Inferior parietal cortex (tissue), 1 donor: ENCODE measurements at regions not wholly inside any gene's neighbourhood (a gene's known extent, or its start where the extent isn't known, plus 50 kb on each side); places are given as distances from the start of the nearest gene placed in this dataset.
"Not testable (repeated sequence)": the region's sequence is repeated elsewhere in the genome, so short reads cannot be mapped to it uniquely, and the experiment has no call there.

Experiments used
- DNase-seq: peaks from one replicate; pipeline ENCODE4 v3.0.0-alpha.2; 2016; ENCODE audit errors: extremely low spot score

DNA sequence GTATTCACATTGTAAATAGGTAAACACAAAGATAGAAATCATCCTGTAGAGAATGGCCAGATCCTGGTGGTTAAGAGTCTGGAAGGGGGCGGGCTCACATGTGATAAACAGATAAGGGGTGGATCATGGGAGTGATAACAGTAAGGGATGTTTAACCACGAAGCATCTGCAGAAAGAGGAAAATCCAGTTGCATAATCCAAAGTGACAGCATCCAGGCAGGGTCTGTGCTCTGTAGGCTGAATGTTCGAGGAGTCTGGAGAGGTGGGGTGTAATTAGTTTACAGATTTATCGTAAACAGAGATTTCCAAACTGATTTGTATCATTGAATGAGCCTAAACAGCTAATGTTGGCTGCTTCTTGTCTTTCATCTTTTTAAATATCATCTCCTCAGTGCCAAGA, 1009.8 kb upstream of the SLIT2 start:
- no peak for DNase-seq

DNA sequence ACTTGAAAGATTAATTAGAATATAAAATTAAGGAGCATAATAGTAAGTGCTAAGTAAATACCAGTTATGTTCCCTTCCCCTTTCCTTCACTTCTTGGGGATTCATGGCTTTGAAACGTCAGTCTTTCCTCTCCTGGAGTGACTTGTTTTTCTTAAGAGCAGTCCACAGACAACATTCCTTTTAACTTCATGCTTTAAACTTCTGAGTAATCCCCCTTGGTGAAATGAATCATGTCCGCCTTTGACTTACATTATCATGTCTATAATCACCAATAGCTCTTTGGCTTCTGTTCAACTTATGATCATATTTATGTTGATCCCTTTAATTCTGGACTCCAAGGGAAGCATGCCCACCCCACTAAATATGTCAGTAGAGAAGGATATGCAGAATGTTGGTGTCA, 1012.1 kb upstream of the SLIT2 start:
- DNase-seq = no peak

DNA sequence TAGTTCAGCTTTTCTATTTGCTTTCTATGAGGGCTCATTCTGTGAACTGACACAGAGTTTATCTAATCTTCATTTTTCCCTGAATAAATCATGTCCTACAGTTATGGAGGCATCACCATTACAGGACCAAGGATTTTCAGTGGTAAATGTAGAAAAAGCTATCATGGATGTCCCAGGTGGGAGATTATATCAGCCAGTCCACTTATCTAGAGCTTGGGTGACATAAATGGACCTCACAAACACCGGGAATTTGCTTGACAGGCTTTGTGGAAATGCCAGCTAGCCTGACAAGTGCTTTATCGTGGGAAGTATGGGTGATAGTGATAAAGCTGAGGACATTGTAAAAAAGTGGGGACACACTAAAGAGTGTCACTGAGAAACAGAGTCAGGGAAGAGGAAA, 1015.2 kb upstream of the SLIT2 start:
- no peak for DNase-seq

DNA sequence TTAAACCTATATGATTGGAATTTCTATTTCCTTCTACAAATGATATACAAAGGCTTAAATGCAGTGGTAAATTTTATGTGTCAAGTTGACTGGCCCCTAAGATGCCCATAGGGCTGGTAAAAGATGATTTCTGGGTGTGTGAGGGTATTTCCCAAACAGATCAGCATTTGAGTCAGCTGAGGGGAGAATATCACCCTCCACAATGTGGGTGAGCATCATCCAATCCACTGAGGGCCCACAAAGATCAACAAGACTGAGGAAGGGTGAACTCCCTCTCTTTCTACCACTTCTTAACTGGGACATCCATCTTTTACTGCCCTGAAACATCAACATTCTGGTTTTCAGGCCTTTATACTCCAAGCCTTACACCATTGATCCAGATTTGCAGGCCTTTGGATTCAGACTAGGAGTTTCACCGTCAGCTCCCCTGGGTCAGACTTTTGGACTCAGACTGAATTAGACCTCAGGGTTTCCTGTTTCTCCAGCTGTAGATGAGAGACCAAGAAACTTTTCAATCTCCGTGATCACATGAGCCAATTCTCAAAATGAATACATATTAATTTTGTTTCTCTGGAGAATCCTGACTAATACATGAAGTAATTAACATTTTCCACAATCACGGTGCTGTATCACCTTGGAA, 1020.7 kb upstream of the SLIT2 start:
- DNase-seq = no peak

DNA sequence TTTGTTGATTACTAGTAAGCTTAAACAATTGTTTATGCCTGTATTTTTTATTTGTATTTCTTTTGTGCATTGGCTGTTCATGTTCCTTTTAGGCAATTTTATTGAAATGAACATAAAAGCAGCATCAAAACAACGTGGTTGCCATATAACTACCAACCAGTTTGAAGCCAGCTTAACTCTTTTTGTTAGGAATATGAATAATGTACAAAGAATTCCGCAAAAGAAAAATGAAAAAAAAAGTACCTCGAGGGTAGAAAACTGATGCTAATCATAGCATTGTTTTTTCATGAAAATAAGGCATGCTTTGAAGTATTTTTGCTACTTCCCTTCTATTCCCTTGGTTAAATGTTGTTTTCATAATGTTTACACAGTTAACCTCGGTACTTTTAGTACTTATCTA, 1024.0 kb upstream of the SLIT2 start:
- DNase-seq = no peak

DNA sequence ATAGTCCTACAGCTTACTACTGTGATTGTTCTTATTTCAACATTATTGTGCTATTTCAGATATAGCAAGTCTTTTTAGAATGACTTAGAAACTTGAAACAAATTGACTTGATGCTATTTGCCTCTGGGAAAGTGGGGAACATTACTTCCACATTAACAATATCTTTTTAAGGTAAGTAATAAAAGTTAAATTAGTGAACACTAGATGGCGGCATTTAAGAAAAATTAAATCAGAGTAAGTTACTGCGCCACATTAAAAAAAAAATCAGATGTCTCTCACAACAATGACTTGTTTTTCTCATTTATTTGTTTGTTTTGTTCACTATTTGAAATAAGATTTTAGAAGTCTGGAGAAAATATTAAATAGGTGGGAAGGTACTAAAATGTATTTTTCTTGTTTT, 1026.9 kb upstream of the SLIT2 start:
- peak; percentile 67 for DNase-seq

DNA sequence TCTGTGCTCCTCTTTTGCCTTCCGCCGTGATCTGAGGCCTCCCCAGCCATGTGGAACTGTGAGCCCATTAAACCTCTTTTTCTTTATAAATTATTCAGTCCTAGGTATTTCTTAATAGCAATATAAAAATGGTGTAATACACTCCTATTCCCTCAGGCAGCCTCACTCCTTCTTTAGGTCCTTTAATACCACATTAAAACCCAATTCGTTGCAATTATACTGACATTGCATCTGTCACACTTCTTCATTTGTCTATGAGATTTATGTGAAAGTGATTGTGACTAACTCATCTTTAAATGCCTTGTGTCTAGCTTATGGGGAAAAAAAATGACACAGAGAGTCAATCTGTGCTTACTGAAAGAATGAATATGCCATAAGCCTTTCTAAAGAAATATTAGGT, 1035.2 kb upstream of the SLIT2 start:
- no peak for DNase-seq

DNA sequence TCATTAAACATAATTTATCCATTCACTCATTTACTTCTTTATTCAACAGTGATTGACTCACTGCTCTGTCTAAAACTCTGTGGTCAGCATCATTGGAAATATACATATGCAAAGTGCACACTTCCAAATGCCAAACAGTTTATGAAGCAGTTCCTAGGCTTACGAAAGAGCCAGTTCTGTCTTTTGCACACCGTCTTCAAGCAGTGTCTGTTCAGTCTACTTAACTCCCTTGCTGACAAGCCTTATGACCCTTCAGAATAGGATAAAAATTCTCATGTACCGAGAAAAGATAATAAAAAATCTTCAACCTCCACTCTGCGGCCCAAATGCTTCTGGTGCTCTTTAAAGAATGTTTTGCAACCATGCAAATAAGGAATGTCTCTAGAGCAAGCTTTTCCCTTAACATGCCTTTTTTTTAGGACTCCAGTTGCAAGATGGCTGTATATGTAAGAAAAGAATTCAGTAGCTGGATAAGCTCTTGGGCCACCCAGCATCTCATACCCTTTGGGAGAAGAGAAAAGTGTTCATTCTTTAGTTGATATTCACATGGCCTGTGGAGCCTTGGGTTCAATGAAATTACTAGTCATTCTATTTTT, 1037.0 kb upstream of the SLIT2 start:
- DNase-seq = no peak

DNA sequence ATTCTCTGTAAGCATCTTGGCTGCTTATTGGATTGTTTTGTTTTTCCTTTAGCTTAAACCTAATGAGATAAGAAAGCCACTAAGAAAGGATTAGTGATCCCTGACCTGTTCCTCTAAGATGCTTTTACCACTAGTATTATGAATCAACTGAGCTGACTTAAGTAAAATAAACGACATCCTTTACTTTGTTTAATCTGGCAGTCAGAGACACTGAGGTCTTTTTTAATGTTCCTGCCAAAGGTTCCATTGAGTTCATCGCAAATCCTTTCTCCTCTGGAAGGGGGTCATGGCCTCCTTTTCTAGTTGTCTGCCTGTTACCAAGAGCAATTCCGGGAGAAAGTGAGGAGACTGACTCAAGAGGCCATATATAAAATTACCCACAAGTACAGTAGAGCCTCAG, 1038.3 kb upstream of the SLIT2 start:
- no peak for DNase-seq

DNA sequence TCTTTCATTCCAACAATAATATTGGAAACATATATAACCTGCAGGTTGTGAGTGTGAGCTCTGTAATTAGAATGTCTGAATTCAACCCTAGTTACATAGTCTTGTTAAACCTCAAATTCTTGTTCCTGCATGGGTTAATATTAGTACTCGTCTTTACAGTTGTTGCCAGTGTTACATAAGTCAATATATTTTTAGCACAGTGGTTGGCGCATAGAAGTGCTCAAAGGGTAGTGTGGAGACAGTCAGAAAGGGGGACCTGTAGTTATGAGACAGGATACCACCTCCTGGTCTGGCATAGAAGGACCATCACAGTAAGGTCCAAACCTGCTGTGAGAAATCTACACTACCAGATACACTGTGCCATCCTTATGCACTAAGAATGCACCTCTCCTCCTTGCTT, 1045.9 kb upstream of the SLIT2 start:
- no peak for DNase-seq

DNA sequence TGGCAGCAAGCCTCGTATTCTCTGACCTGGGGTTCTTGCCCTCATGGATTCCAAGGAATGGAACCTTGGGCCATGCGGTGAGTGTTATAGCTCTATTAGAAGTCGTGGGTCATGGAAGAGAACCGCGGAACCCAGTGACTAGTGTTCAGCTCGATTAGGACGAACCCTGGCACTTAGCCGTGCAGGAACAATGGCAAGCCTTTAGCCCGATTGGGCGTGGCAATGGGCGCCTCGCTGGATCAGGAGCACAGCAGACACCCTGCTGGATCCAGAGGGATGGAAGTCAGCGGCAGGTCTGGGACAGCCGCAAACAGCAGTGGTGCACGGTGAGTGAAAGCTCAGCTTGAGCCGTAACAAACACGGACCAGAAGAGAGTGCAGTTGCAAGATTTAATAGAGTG, 1053.9 kb upstream of the SLIT2 start:
- not testable (repeated sequence) for DNase-seq

DNA sequence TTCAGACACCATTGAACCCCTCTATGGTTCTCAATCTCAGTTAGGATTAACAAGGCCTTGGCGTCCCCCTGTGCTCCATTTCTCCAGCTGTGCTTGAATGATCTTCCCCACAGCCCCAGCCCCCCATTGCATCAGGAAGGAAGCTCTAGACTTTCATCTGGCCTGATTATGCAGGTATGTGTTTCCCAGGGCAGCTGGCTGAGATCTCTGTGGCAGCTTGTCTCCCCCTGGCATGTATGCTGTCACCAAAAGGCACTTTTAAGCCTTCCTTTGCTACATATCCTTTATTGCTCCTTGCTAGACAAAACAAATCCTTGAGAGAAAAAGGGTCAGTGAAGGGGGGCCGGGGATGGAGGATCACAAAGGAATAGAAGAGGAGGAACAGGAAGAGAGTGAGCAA, 1056.0 kb upstream of the SLIT2 start:
- no peak for DNase-seq

DNA sequence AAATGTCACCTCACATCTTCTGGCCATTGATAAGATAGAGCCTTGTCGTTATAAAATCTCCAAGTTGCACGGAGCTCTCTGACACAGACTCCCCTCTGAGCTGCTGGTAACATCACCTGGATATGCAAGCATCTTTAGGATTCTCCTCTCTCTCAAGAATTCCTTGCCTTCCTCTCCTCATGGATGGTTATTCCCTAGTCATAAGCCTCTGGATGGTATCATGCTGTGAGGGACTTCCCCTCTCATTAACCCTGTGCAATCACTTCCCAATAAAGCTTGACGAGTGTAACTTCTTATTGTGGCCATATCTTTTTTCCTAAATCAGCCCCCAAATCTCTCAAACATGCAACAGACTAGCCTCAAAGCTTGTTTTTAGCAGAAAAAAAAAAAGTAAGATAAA, 1057.0 kb upstream of the SLIT2 start:
- no peak for DNase-seq

DNA sequence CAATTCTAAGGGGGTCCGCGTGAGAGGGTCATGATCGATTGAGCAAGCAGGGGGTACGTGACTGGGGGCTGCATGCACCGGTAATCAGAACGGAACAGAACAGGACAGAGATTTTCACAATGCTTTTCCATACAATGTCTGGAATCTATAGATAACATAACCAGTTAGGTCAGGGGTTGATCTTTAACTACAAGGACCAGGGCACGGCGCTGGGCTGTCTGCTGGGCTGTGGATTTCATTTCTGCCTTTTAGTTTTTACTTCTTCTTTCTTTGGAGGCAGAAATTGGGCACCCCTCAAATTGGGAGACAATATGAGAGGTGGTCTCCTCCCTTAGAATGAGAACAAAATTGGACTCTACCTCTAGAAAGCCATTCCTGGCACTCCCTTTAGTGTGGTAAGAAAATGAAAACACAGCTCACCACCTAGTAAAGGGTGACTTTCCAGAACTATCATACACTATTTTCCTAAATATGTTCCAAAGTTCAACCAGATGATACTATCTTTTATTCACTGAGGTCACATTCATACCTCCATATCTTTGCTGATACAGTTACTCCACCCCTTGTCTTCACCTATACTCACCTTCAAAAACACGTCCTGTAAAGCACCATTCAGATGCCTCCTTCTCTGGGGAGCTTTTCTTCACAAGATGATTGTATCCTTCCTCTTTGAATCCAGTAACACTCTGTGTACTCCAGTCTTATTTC, 1058.3 kb upstream of the SLIT2 start:
- no peak for DNase-seq

DNA sequence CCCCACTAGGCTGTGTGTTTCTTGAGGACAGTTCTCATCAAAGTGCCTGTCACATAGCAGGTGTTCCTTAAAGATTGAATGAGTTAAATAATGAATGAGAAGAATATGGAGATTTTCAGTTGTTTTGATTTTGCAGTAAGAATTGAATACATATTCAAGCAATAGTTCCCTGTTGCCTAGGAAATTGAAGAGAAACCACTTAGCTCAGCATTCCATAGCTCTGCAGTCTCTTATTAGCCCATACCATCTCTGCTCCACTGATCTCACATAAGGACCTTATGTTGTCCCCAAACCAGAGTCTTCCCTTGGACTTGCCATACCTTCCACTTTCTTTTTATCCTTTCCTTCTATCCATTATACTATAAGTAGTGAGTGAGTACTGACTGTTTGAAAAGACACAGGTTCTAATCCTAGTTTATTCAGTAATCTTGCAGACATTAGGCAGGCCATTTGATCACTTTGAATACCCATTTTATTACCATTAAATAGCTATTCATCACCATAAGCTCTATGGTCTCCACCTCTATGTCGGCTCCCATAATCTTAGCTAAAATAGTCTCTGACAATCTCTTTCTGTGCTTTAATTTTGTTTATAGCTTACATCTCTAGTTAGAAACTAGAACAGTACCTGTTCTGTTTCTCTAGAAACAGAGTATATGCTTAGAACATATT, 1059.6 kb upstream of the SLIT2 start:
- no peak for DNase-seq

DNA sequence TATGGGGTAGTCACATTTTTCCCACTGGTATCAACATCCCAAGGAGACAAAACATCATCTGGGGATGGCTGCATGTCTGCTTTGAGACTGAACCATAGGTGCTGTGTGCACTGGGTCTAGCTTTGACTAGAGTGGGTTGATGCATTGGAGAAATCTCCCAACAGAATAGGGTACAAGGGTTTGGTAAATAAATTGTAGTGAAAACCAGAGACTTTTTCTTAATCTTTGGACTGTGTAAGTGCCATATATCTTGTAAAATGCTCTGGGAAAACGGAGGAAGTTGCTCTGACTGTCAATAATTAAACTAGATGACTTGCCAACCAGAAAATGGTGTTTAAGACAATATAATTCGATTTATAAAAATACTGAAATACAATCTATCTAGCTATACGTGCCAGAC, 1064.0 kb upstream of the SLIT2 start:
- no peak for DNase-seq

DNA sequence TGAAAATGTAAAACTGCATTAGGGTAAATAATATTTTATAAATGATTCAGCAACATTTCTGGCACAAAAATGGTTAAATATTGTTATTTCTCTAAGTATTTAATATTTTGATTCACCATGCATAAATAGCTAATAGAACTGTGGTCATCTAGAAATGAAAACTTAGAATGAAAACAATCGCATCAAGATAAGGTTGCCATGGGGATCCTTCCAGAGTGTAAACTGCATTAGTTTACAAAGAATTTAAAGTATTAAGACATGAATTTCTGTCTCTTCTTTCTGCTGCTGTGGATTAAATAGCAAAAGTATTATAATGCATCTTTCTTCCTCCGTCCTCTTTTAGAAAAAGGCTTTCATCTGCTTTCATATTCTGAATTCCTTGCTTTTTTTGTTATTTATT, 1064.6 kb upstream of the SLIT2 start:
- DNase-seq = no peak

DNA sequence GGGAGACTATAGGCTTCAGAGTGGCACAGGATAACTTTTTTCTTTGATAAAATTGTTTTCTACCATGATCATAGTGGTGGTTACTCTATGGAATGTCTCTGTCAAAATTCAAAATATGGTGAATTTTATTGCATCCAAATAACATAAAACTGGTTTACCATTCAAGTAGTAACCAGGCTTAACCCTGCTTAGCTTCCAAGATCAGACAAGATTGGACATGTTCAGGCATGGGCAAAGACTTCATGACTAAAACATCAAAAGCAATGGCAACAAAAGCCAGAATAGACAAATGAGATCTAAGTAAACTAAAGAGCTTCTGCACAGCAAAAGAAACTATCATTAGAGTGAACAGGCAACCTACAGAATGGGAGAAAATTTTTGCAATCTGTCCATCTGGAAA, 1070.1 kb upstream of the SLIT2 start:
- DNase-seq = not testable (repeated sequence)

DNA sequence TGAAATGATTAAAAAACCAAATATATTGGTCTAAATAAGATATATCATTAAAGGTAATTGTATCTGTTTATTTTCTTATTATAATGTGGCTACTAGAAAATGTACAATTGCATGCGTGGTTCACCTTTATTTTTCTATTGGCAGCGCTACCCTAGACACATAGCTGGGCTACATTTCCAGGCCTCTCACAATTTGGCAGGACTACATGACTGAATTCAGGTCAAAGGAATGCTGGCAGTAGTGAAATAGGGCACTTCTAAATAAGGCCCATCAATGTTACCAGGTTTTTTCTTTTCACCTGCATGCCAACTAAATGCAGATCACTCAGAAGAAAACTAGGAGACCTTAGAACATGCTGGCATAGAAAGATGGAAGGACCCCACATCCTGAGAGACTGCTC, 1072.9 kb upstream of the SLIT2 start:
- no peak for DNase-seq

DNA sequence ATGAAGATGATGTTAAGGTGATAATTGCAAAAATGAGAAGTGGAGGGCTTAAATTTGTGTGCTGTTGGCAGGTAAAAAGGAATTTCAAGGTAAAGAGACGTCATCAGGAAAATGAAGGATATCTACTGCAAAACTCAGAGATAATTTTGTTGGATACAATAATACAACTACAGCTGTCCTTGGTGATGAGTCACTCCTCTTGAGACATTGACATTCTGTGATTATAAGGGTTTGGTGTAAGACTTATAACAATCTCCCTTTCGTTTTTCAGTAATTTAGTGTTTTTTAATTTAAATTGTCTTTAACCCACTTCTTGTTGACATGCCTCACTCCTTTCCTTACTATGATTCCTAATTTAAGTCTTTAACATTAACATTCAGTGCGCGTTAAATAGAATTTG, 1074.1 kb upstream of the SLIT2 start:
- DNase-seq = no peak

DNA sequence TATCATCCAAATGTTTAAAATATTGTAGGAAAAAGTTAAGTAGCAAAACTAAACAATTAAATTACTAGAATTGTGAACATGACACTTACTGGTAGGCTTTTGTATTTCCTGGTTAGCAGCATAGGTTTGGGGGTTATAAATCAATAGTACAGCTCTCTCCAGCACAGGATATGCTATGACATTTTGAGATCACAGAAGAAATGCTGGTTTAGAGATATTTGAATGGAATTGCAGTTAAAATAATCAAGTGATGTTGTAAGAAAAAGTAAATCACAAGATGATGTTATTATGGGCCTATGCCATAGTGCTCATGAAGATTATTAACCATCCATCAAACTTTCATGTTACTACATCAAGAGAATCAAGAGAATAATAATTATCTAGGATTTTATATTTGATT, 1079.9 kb upstream of the SLIT2 start:
- DNase-seq = no peak

DNA sequence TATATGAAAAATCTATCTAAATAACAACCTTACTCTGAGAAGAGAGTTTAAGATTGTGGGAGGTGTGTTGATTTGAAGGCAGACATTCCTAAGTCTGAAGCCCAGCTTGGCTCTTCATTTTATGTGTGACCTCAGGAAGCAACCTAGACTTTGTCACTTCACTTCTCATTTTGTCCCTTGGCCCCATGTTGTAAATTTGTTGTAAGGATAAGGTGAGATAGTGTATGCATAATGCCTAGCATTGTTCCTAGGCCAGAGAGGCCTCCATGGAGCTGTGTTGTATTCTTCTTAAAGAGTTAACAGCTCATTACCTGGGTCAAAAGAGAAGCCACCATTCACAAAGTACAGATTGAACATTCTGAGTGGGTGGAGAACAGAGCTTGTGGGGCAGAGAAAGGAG, 1084.4 kb upstream of the SLIT2 start:
- no peak for DNase-seq

DNA sequence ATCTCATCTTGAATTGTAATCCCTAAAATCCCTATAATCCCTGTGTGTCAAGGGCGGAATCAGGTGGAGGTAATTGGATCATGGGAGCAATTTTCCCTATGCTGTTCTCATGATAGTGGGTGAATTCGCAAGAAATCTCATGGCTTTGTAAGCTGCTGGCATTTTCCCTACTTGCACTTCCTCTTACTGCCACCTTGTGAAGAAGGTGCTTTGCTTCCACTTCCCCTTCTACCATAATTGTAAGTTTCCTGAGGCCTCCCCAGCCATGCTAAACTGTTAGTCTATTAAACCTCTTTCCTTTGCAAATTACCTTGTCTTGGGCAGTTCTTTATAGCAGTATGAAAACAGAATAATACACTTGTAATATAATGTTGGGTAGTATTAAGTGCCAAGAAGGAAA, 1087.4 kb upstream of the SLIT2 start:
- no peak for DNase-seq
